Neuron (in vitro differentiated cells): ENCODE measurements at regions not wholly inside any gene's neighbourhood (a gene's known extent, or its start where the extent isn't known, plus 50 kb on each side); places are given as distances from the start of the nearest gene placed in this dataset.
A peak's percentile ranks its signal among the peaks of the same experiment; 100 is the strongest.

Experiments
- H2AFZ ChIP-seq: one replicate; pipeline ENCODE4 v1.6.1; 2013; ENCODE audit warnings: low read depth, mild to moderate bottlenecking, inconsistent platforms, low read length, moderate library complexity
- H3K27me3 ChIP-seq: one replicate; pipeline ENCODE4 v1.6.1; 2013; ENCODE audit warnings: low read length; ENCODE audit not compliant: insufficient read depth
- H3K36me3 ChIP-seq: one replicate; pipeline ENCODE4 v1.6.1; 2013; ENCODE audit warnings: low read length; ENCODE audit not compliant: insufficient read depth
- H3K4me1 ChIP-seq: one replicate; pipeline ENCODE4 v1.6.1; 2013; ENCODE audit warnings: low read length; ENCODE audit not compliant: insufficient read depth
- H3K4me3 ChIP-seq: 2 replicates; pipeline ENCODE4 v1.5.1; 2013; ENCODE audit warnings: mild to moderate bottlenecking, low read length, moderate library complexity
- H3K9me3 ChIP-seq: one replicate; pipeline ENCODE4 v1.6.1; 2013; ENCODE audit warnings: low read length

GRCh38 chr13:53336441-53337160, 308.0 kb downstream of the OLFM4 start:
- no peak overlapping the region for H3K4me3 ChIP-seq
- H3K9me3 ChIP-seq: no peaks in the 10 kb centered on the region
- H3K27me3 ChIP-seq: no peaks in the 10 kb centered on the region
- peaks cover 5% of the 10 kb centered on the region for H3K4me1 ChIP-seq
- H3K36me3 ChIP-seq: no peaks in the 10 kb centered on the region
- H2AFZ ChIP-seq: no peak overlapping the region

- Histone ChIP-seq H3K4me1 (peaks cover 5% of the 10 kb centered on the region), H3K27me3 (no peaks in the 10 kb centered on the region), H3K36me3 (no peaks in the 10 kb centered on the region), H2AFZ (no peak overlapping the region), H3K4me3 (no peak overlapping the region), H3K9me3 (no peaks in the 10 kb centered on the region)
Observed at GRCh38 chr13:53338760-53339159, 310.1 kb downstream of the OLFM4 start.

GRCh38 chr13:53340505-53341143, 312.0 kb downstream of the OLFM4 start:
- Histone ChIP-seq H3K27me3 (no peaks in the 10 kb centered on the region), H3K36me3 (no peaks in the 10 kb centered on the region), H2AFZ (no peak overlapping the region), H3K4me3 (no peak overlapping the region), H3K9me3 (no peaks in the 10 kb centered on the region), H3K4me1 (peaks cover 5% of the 10 kb centered on the region)

DNA sequence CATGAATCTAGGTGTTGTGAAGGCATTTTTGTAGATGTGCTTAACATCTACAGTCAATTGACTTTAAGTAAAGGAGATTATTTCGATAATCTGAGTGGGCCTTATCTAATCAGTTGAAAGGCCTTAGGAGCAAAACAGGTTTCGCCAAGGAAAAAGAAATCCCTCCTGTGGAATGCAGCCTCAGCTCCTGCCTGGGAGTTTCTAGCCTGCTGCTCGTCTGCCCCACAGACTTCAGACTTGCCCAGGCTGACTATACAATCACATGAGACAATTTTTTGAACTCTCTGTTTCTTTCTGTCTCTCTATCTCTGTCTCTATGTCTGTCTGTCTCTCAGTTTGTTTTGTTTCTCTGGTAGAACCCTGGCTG, 312.5 kb downstream of the OLFM4 start:
- H2AFZ ChIP-seq: no peak overlapping the region
- no peak overlapping the region for H3K4me3 ChIP-seq
- H3K36me3 ChIP-seq: no peaks in the 10 kb centered on the region
- H3K27me3 ChIP-seq: no peaks in the 10 kb centered on the region
- peaks cover 5% of the 10 kb centered on the region for H3K4me1 ChIP-seq
- H3K9me3 ChIP-seq: no peaks in the 10 kb centered on the region

DNA sequence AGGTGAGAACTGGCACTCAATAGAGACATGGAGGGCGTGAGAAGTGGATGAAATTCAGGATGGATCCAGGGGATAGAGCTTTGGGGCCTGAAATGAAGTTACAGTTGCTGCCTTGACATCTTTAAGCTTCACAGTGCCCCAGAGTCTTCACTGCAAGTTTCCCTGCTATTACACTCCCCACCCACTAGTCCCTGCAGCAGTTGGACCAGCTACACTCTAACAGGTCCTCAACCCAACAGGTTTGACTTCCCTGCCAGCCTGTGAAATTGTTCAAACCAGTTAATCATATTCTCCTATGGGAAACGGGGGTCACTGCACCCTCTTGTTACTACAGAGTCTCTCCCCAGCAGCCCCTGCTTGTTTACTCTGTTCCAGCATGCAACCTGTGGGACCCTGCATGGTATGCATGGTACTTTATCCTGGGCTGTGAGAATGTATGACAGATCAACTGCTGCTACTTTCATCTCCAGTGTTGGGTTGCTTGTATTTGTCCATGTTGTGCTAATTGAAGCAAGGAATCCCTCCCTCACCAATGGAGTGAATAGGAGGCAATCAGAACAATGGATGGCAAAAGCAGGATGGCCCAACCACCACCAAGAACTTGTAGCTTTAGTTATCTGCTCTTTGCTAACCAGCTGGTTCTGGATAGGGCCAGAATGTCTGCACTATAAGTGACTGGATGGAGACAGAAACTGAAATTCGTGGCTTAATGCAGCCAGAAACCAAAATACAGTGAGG, 314.2 kb downstream of the OLFM4 start:
- no peak overlapping the region for H3K4me3 ChIP-seq
- no peaks in the 10 kb centered on the region for H3K4me1 ChIP-seq
- H3K9me3 ChIP-seq: no peaks in the 10 kb centered on the region
- peak overlapping the region; percentile 0 for H2AFZ ChIP-seq
- no peaks in the 10 kb centered on the region for H3K27me3 ChIP-seq
- no peaks in the 10 kb centered on the region for H3K36me3 ChIP-seq

DNA sequence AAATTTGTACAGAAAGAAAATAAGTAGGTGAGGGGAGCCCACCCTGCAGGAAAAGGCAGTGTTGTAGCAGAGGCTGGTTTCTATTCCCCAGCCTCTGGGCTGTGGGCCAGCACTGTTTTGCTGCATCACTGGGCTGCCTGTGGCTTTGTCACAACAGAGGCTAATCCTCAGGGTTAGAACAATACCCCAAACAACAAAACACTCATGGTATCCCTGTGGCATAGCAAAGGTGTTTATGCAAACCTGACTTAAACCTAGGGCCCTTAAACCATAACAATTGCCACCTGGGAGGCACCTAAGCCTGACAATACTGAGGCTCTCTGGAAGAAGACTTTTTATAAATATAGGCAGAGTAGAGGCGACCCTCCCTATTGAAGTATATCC, 314.7 kb downstream of the OLFM4 start:
- H3K4me1 ChIP-seq: no peaks in the 10 kb centered on the region
- no peaks in the 10 kb centered on the region for H3K36me3 ChIP-seq
- peak overlapping the region; percentile 0 for H2AFZ ChIP-seq
- no peak overlapping the region for H3K4me3 ChIP-seq
- no peaks in the 10 kb centered on the region for H3K27me3 ChIP-seq
- H3K9me3 ChIP-seq: no peaks in the 10 kb centered on the region

GRCh38 chr13:53351021-53351420, 322.4 kb downstream of the OLFM4 start:
- Histone ChIP-seq H3K4me3 (no peak overlapping the region), H3K4me1 (peaks cover 11% of the 10 kb centered on the region), H3K9me3 (no peaks in the 10 kb centered on the region), H3K36me3 (no peaks in the 10 kb centered on the region), H3K27me3 (no peaks in the 10 kb centered on the region), H2AFZ (no peak overlapping the region)

- no peaks in the 10 kb centered on the region for H3K36me3 ChIP-seq
- H3K9me3 ChIP-seq: no peaks in the 10 kb centered on the region
- no peak overlapping the region for H2AFZ ChIP-seq
- no peaks in the 10 kb centered on the region for H3K4me1 ChIP-seq
- no peak overlapping the region for H3K4me3 ChIP-seq
- H3K27me3 ChIP-seq: no peaks in the 10 kb centered on the region
Observed at GRCh38 chr13:53357582-53357981, 329.0 kb downstream of the OLFM4 start.

GRCh38 chr13:53368948-53369347, 340.3 kb downstream of the OLFM4 start:
- Histone ChIP-seq H2AFZ (no peak overlapping the region), H3K27me3 (no peaks in the 10 kb centered on the region), H3K9me3 (no peaks in the 10 kb centered on the region), H3K4me3 (no peak overlapping the region), H3K4me1 (peaks cover 3% of the 10 kb centered on the region), H3K36me3 (no peaks in the 10 kb centered on the region)

DNA sequence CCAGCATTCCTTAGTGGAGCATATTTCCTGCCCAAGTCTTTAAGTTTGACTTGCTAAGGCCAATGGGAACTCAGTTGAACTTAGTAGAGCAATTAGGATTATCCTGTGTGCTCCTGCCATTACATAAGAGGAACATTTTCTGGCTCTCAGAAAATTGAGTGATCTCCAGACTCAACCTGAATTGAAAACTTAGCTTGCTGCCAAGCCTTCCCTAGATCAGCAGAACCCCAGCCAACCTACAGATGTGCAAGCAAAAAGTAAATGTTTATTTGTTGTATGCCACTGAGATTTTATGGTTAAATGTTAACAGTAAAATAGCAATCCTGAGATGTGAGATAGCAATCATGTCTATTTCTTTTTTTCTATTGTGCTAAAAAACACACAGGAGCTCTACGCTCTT, 350.9 kb downstream of the OLFM4 start:
- Histone ChIP-seq H3K4me1 (no peaks in the 10 kb centered on the region), H3K27me3 (no peaks in the 10 kb centered on the region), H2AFZ (no peak overlapping the region), H3K36me3 (no peaks in the 10 kb centered on the region), H3K9me3 (no peaks in the 10 kb centered on the region), H3K4me3 (no peak overlapping the region)

DNA sequence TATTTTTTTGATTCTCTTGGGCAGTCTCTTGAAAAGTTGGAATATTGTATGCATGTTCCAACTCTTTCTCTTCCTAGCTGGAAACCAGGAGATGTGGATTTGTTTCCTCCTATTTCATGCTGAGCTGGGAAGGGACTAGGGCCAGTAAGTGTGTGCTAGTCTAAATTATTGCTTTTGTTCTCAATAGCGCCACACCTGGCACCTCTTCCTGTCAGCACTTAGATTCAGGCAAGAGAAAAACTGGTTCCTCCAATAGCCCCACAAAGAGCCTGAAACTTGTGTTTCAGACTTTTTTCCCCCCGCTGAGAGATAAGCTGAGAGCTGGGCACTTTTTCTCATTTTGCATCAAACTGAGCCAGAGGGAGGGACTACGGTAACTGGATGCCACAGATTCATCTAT, 353.4 kb downstream of the OLFM4 start:
- Histone ChIP-seq H3K4me1 (no peaks in the 10 kb centered on the region), H3K27me3 (no peaks in the 10 kb centered on the region), H3K9me3 (peaks cover 2% of the 10 kb centered on the region), H2AFZ (no peak overlapping the region), H3K4me3 (no peak overlapping the region), H3K36me3 (no peaks in the 10 kb centered on the region)

DNA sequence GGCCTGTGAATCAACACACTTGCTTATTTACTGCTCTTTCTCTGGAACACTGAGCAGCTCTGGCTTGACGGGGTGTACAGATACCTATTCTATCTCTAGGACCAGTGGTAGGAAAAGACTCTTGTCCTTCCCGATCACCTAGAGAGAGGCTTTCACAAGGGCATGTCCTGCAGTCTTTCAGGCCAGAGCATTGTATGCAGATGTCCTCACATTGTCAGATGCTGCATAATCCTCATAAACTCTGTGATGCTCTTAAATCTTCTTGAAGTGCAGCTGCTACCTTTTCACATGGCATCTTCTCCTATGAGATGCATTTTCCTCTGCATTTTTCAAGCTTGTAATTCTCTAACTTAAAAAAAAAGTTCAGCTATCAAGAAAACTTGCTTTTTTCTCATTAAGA, 369.4 kb downstream of the OLFM4 start:
- Histone ChIP-seq H3K9me3 (no peaks in the 10 kb centered on the region), H3K36me3 (no peaks in the 10 kb centered on the region), H3K27me3 (no peaks in the 10 kb centered on the region), H3K4me1 (no peaks in the 10 kb centered on the region), H2AFZ (no peak overlapping the region), H3K4me3 (no peak overlapping the region)

DNA sequence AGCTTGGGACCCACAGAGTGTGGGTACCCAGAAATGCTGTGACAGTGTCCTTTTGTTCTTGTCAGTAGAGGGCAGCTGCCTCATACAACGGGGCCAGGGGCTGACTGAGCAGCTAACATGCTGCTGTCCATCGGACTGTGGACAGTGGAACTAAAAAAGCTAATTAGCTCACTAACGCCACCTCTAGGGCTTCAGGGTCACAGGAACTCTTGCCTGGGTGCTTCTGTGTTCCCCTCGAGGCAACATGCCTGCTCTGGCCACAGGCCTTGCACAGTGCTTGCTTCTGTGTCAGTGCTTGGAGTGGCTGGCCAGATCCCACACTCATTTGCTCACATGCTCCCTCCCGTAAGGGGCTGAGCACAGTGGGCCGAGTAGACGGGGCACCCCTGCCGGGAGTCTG, 377.0 kb downstream of the OLFM4 start:
- Histone ChIP-seq H3K27me3 (no peaks in the 10 kb centered on the region), H3K9me3 (no peaks in the 10 kb centered on the region), H3K36me3 (no peaks in the 10 kb centered on the region), H3K4me3 (no peak overlapping the region), H3K4me1 (no peaks in the 10 kb centered on the region), H2AFZ (no peak overlapping the region)
